Thyroid gland (tissue), 4 donors: ENCODE measurements at regions not wholly inside any gene's neighbourhood (a gene's known extent, or its start where the extent isn't known, plus 50 kb on each side); places are given as distances from the start of the nearest gene placed in this dataset.

Experiments
- DNase-seq, 2 donors: peaks; one replicate each; pipeline ENCODE4 v3.0.0-alpha.2; 2019
- H3K27ac ChIP-seq, 3 donors: fragments of 200-600 bp; sonication (generic); 1 replicate in 2 of 3; 2 replicates in 1 of 3; pipeline ENCODE4 v1.5.1; 2016 to 2019; ENCODE audit warnings: mild to moderate bottlenecking in 1 of 3, moderate library complexity in 1 of 3
- H3K27me3 ChIP-seq: fragments of 200-600 bp; sonication (generic); one replicate; pipeline ENCODE4 v1.5.1; 2019
- H3K36me3 ChIP-seq, 2 donors: fragments of 200-600 bp; sonication (generic); one replicate each; pipeline ENCODE4 v1.5.1; 2016 to 2019
- H3K4me1 ChIP-seq, 2 donors: fragments of 200-600 bp; sonication (generic); one replicate each; pipeline ENCODE4 v1.5.1; 2017 to 2019
- H3K4me3 ChIP-seq, 3 donors: fragments of 200-600 bp; sonication (generic); replicated peaks in 1 of 3; 1 replicate in 2 of 3; 2 replicates in 1 of 3; pipeline ENCODE4 v1.5.1; 2016; ENCODE audit warnings: mild to moderate bottlenecking in 1 of 3
- H3K9me3 ChIP-seq: fragments of 200-600 bp; sonication (generic); one replicate; pipeline ENCODE4 v1.5.1; 2017
- CTCF ChIP-seq, 6 experiments: fragments of 200-600 bp in 3 of 6; fragments of 450-650 bp in 3 of 6; sonication (generic) in 3 of 6; IDR thresholded peaks; one replicate each; pipeline ENCODE4 v1.5.1; 2016 to 2019; ENCODE audit warnings: antibody characterized with exemption in 6 of 6, mild to moderate bottlenecking in 2 of 6, inconsistent platforms in 1 of 6, moderate library complexity in 1 of 6
- POLR2A ChIP-seq, 2 donors: fragments of 450-650 bp; IDR thresholded peaks; one replicate each; pipeline ENCODE4 v1.6.1; 2017; ENCODE audit warnings: antibody characterized with exemption in 2 of 2, mild to moderate bottlenecking in 2 of 2, moderate library complexity in 1 of 2
- WGBS, 2 donors: methylation state at CpG; one replicate each; pipeline ENCODE4 v1.1.5; 2017; 5-methylcytosine and 5-hydroxymethylcytosine counted together
- intact Hi-C: fragments of 100-400 bp; cut with DNase I; formaldehyde crosslinking; loops from one replicate; pipeline ENCODE4 v1.15.1; 2023

- H3K36me3 ChIP-seq: no peaks in the 10 kb centered on the region
These were observed 833.3 kb downstream of the LTN1 start for GRCh38 chr21:28159396-28159795.

GRCh38 chr21:28156590-28156989 lies 836.1 kb downstream of the LTN1 start:
- intact Hi-C loops: no loop called here

More at GRCh38 chr21:28159396-28159795, 833.3 kb downstream of the LTN1 start:
- H3K4me1 ChIP-seq: peaks cover 0 to 9% of the 10 kb centered on the region in 2 donors
- TF ChIP-seq POLR2A (IDR thresholded peaks at IDR 0.05) (no peak), CTCF (IDR thresholded peaks at IDR 0.05) (no peak)
- H3K4me3 ChIP-seq: no peak overlapping the region
- DNase-seq: no peak
- 58 to 72% methylated on average over 3 of the region's 3 CpGs for WGBS, 2 donors
- no peaks in the 10 kb centered on the region for H3K27me3 ChIP-seq
- H3K9me3 ChIP-seq: no peaks in the 10 kb centered on the region
- intact Hi-C loops: no loop called here
- no peak overlapping the region for H3K27ac ChIP-seq

GRCh38 chr21:28154121-28154520 lies 838.6 kb downstream of the LTN1 start:
- DNase-seq: no peak
- no peak for TF ChIP-seq CTCF (IDR thresholded peaks at IDR 0.05)
- no peak for TF ChIP-seq POLR2A (IDR thresholded peaks at IDR 0.05)
- 62 to 69% methylated on average over 4 of the region's 4 CpGs for WGBS, 2 donors
- H3K4me1 ChIP-seq: no peaks in the 10 kb centered on the region
- intact Hi-C loops: no loop called here
- no peak overlapping the region for H3K4me3 ChIP-seq
- no peaks in the 10 kb centered on the region for H3K9me3 ChIP-seq
- H3K27me3 ChIP-seq: no peaks in the 10 kb centered on the region
- H3K36me3 ChIP-seq: no peaks in the 10 kb centered on the region
- H3K27ac ChIP-seq: no peak overlapping the region

More at GRCh38 chr21:28156590-28156989, 836.1 kb downstream of the LTN1 start:
- H3K9me3 ChIP-seq: no peaks in the 10 kb centered on the region
- H3K36me3 ChIP-seq: no peaks in the 10 kb centered on the region
- no peak overlapping the region for H3K27ac ChIP-seq
- no peak overlapping the region for H3K4me3 ChIP-seq
- DNase-seq: no peak
- H3K27me3 ChIP-seq: no peaks in the 10 kb centered on the region
- TF ChIP-seq CTCF (IDR thresholded peaks at IDR 0.05) (no peak), POLR2A (IDR thresholded peaks at IDR 0.05) (no peak)
- peaks cover 0 to 9% of the 10 kb centered on the region in 2 donors for H3K4me1 ChIP-seq
- 94 to 95% methylated on average over 6 of the region's 6 CpGs for WGBS, 2 donors

GRCh38 chr21:28152732-28153131 lies 839.9 kb downstream of the LTN1 start:
- Histone ChIP-seq H3K27me3 (no peaks in the 10 kb centered on the region), H3K36me3 (no peaks in the 10 kb centered on the region), H3K4me1 (peaks cover 0 to 6% of the 10 kb centered on the region in 2 donors), H3K27ac (no peak overlapping the region), H3K4me3 (no peak overlapping the region), H3K9me3 (no peaks in the 10 kb centered on the region)
- intact Hi-C loops: no loop called here
- no peak for TF ChIP-seq CTCF (IDR thresholded peaks at IDR 0.05)
- no peak for TF ChIP-seq POLR2A (IDR thresholded peaks at IDR 0.05)
- WGBS, 2 donors: 85 to 86% methylated on average over 1 of the region's 1 CpG
- no peak for DNase-seq

GRCh38 chr21:28151758-28152157 lies 840.9 kb downstream of the LTN1 start:
- no peak overlapping the region for H3K27ac ChIP-seq

More at GRCh38 chr21:28151758-28152157, 840.9 kb downstream of the LTN1 start:
- Histone ChIP-seq H3K36me3 (no peaks in the 10 kb centered on the region), H3K4me1 (peaks cover 0 to 6% of the 10 kb centered on the region in 2 donors), H3K9me3 (no peaks in the 10 kb centered on the region), H3K4me3 (no peak overlapping the region), H3K27me3 (no peaks in the 10 kb centered on the region)
- TF ChIP-seq CTCF (IDR thresholded peaks at IDR 0.05) (no peak), POLR2A (IDR thresholded peaks at IDR 0.05) (no peak)
- intact Hi-C loops: no loop called here
- DNase-seq: no peak
- WGBS, 2 donors: 89 to 91% methylated on average over 2 of the region's 2 CpGs
